Hypothalamus (tissue), 51 donors: ENCODE measurements at regions not wholly inside any gene's neighbourhood (a gene's known extent, or its start where the extent isn't known, plus 50 kb on each side); places are given as distances from the start of the nearest gene placed in this dataset.
"Not testable (repeated sequence)": the region's sequence is repeated elsewhere in the genome, so short reads cannot be mapped to it uniquely, and the experiment has no call there.

Experiments used
- DNase-seq, 51 donors: peaks; one replicate each; lab custom pipeline; 2025; lab: John Stamatoyannopoulos, UW

DNA sequence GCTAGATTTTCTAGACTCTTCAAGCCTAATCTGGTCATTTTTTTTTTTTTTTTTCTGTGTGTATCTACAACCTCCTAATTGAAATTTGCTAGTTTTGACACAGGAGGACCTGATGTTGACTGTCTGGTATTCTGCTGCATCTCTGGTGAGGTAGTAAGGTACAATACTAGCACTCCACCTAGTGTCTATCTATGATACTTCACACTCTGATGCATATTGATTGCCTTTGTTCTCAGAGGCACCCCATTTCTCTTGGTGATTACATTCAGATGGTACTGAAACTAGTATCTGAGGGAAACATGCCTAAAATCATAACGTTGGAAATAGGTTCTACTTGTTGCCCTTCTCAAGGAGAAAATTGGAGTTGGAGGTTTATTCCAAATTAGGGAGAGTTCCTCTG is 930.5 kb upstream of the NOVA1 start:
- no peak for DNase-seq

DNA sequence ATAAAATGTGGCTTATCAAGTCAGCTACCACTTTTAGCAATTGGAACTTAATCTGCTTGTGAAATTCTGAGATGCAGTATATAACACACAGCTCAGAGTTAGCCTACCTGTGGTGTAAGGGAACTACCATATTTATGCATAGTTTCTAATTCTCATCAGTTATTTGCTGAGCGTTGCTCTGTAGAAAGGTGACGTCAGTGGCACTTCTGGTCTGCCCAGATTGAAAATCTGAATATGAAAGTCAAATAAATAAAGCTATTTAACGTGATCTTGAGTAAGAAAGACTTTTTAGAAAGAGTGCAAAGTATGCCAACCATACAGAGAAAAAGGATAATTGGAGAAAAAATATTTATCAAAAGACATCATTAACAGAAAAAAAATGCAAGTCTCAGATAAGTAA is 938.9 kb upstream of the NOVA1 start:
- DNase-seq: no peak

DNA sequence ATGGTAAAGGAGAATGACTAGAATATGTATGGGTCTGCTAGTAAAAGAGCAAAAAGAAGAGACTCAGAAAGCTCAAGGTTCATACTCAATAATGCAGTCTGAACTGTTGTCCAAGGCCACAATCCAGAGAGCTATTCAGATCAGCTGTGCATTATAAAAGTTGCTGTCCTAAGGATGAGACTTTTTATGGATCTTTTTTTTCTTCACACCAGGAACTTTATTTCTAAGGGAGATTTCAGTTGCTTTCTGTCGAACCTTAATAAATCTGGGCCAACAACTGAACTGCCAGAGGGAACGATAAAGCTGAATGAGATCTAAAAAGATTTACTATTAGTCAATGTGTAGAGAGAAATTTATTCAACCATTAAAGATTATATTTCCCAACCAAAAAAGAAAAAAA is 948.3 kb upstream of the NOVA1 start:
- no peak for DNase-seq

DNA sequence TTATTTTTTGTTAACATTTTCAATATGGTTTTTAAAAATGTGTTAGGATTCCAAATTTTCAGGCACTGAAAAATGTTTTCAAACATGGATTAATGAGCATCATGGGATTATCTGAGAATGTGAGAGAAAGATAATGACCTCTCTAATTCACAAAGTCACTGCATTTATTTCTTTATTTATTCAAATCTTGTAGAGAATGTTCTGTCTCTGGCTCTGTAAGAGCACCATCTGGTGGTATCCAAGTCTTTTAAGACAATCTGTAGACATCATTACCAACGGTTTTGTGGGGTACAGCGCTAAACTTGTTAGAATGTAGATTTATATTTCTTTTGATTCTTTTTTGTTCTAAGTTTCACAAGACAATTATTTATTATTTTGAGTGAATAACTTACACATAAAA is 956.0 kb upstream of the NOVA1 start:
- DNase-seq: no peak

DNA sequence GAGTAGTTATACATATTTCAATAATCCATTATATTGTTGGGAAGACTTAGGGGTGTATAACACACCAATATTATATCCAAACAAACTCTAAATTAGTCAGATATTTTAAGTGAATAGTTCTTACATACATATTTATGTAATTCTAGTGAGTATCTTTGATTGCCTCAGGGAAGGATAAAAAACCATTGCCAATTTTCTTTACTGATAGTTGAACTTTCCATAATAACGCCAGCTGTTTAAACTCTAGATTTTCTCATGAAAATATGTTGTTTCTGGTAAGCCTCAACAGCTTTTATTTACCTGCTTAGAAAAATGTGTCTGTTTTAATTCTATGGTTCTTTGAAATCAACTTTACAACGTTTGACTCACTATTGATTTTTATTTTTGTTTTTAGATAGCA is 959.6 kb upstream of the NOVA1 start:
- no peak for DNase-seq

DNA sequence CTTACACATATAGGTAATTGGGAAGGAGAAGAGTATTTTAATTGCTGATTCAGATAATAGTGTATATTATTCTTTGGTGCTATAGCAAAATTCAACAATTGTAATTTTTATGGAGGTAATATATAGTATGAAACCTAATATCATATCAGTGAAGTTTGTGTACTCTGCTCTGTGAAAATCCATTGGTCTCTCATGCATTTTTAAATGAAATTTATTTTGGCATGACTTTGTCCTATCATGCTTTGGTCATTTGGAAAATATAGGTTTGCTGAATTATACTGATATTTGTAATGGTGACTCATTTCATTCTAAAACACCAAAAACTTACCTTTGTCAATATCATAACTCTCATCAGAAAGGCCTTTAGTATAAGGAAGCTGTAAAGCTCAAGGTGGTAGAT is 962.0 kb upstream of the NOVA1 start:
- DNase-seq: no peak

DNA sequence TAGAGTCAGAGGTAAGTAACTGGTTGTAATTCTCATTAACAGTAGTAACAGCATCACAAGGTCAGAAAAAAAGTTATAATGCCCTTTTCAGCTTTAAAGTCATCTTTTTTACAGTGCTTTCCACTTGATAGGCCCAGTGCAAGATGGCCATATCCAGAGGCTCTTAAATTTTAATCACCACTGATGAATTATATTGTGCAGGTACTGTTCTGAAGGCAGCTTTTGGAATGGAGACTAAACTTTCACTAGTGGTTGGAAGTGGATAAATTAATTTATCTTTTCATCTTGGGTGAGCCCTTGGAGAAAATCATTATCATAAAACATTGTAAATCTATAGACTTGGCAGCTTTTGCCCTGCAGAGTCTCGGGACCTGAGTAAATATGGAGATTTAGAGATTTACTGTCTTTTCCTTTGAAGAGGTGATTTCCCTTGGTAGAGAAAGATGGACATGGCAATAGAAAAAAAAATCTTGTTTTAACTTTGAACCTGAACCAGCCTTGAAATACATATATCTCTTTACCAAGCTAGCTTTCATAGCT is 969.1 kb upstream of the NOVA1 start:
- DNase-seq: no peak

DNA sequence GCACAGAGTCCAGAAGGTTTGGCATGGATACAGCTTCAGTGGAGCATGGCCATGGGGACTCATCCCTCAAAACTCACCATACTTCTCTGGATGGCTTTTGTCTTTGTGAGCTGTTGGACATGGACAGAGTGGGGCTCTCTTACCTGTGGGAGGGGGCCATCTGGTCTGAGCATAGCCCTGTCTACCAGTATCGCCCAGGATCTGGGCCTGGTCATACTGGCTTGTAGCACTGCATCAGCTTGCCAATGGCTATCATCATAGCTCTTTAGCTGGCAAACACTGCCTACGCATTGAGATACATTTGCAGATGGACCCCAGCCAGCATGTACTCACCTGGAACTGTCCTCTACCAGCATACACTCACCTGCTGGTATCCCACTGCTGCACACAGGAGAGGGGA is 975.2 kb upstream of the NOVA1 start:
- no peak for DNase-seq

DNA sequence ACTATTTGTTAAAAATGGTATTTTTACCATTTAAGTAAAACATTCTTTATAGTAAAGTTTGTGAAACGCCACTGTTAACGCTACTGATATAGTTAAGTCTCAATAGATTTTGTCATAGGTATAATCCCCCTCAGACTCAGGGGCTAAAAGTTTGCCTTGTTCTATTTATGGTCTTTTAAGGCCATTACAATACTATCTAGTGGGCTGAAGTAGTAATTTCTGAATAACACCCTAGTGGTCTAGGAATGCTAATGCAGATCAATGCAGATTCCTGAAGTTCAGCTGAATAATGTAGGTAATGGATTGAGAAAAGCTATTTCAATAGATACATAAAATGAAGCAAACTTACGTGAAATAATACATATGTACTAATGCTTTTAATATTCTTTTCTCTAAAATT is 989.3 kb upstream of the NOVA1 start:
- DNase-seq: no peak

DNA sequence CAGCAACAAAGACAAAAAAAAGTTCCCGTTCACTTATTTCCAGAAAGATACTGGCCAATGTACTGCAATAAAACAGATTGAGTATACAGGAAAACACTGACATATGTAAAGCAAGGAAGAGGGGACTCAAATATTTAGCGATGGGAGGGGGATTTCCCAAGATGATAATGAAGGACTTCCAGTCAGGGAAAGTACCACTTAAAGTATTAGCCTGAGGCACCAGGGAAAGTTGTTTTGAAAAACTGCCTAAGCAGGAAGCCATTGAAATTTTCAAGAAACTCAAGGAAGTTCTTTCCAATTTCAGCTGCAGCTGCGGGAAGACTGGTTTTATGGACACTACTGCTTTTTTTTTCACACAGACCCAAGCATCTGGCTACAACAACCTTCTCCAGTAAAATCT is 1007.4 kb upstream of the NOVA1 start:
- no peak for DNase-seq

DNA sequence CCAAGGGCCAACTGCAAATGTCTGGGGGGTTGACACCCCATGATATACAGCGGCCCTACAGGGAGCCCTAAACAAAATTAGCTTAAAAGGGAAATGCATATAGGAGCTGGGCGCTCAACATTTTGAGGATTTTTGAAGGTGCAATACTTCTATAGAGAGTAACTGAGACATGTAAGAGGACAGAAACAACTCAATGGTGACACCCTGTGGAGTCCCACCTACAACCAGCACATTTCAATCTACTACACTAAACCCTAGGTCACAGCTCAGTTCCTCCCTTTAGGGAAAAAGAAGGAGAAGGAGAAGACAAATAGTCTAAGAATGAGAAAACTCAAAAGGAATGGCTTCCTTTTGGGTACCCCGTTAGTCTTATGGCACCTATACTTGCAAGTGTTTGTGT is 1010.5 kb upstream of the NOVA1 start:
- DNase-seq: no peak

DNA sequence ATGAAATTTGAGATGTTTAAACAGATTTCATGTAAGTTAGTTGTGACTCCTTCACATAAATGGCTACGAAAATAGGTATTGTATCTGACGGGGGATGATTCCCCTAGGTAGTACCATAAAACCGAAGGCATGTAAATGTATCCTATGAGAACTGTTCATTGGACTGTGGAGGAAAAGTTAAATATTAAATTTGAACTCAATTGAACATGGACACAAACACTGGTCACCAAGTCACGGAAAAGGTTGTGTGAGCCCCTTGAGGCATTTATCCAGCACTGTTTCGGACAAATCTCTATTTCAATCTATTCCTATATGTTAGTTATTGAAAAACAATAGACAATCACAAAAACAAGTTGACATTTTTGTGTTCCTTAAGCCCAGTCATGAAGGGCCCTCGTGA is 1014.3 kb upstream of the NOVA1 start:
- DNase-seq: no peak

DNA sequence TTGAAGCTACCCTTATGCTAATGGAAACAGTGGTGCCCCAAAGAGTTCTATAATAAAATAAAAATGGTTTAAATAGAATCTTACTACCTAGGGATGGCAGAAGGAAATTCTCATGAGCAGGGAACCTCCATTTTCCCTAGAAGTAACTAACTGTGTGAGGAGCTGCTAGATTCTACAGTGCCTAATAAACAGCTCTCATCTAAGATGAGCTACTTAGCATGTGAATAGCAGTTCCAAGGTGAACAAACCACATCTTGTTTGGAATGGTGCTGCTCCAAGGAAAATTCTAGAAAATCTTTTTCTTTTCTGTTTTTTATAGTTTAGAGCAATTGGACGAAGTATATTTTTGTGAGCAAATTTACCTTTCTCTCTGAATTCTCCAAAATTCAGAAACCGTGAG is 1015.3 kb upstream of the NOVA1 start:
- no peak for DNase-seq

DNA sequence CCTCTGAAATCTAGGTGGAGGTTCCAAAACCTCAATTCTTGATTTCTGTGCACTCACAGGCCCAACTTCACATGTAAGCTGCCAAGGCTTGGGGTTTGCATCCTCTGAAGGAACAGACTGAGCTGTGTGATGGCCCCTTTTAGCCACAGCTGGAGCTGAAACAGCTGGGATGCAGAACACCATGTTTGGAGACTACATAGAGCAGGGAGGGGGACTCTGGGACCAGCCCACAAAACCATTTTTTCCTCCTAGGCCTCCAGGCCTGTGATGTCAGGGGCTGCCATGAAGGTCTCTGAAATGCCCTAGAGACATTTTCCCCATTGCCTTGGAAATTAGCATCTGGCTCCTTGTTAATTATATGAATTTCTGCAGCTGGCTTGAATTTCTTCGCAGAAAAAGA is 1025.9 kb upstream of the NOVA1 start:
- DNase-seq: no peak

DNA sequence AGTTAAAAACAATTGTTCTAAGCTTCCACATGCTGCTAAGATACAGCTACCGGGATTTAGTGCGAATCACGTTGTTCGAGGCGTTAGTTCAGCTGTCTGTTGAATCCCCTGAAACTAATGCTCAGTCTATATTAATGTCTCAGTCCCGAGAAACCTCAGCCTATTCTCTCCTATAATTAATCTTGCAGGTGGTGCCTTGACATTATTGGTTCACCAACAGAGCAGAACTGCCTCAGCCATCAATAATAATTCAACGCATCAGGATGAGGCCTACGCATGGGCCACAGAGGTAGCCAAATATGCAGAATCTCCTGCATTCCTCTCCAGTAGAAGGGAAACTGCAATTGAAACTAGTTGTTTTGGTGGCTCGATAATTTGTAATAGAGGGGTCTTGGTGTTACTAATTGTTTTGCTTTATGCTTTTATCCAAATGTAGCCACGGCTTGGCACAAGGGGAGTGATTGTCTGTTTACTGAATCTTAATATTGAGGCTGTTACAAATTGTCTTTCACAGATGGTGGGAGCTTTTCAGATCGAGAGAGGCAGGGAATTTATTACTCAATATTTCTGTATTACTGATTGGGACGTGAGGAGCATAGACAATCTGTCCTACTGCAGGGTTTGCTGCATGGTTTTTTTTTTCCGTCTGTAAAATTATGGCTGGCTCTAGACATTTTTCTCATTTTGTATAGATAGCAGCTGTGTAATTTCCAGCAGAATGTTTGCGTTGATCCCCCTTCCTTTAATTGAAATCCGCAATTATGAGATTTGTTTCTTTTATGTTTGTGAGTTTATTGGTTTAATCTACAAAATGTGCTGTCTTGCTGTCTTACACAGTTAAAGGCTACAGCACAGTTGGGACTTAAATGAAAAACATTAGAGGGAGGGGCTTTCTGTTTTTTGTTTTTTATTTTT is 1036.5 kb upstream of the NOVA1 start:
- no peak for DNase-seq

DNA sequence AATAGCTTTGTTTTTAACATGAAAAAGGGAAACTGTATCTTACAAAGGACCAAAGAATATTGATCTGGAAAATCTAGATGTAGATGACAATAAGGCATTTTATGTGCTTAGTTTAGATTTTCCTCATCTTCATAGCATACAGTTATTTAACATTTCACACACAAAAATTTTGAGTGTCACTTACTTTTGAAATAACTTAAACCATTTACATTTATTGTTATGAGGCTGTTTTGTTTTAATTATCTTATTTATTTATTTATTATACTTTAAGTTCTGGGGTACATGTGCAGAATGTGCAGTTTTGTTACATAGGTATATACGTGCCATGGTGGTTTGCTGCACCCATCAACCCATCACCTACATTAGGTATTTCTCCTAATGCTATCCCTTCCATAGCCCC is 1042.9 kb upstream of the NOVA1 start:
- not testable (repeated sequence) for DNase-seq

DNA sequence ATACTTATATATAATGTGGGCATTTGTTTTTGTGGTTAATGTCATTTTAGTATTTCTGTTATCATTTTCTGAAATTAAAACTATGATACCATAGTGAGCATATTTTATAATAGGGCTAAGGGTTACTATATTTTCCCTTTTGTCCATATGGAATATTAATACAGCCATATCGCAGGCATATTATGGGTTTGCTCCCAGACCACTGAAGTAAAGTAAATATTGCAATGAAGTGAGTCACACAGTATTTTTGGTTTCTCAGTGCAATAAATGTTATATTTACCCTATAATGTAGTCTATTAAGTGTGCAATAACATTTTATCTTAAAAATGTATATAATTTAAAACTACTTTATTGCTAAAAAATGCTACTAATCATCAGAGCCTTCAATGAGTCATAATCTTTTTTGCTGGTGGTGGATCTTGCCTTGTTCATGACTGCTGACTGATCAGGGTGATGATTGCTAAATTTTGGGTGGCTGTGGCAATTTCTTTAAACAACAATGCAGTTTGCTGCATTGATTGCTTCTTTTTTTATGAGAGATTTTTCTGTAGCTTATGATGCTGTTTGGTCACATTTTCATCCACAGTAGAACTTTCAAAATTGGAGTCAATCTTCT is 1044.5 kb upstream of the NOVA1 start:
- DNase-seq: no peak

DNA sequence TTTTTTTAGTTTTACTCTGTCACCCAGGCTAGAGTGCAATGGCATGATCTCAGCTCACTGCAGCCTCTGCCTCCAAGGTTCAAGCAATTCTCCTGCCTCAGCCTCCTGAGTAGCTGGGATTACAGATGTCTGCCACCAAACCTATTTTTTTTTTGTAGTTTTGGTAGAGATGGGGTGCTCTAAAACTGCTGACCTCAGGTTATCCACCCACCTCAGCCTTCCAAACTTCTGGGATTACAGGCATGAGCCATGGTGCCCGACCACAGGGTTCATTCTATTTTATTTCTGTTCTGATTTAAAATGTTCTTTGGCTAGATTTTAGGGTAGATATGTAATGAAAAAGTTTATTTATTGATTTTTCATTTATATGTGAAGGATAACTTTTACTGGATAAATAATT is 1062.8 kb upstream of the NOVA1 start:
- DNase-seq: no peak

DNA sequence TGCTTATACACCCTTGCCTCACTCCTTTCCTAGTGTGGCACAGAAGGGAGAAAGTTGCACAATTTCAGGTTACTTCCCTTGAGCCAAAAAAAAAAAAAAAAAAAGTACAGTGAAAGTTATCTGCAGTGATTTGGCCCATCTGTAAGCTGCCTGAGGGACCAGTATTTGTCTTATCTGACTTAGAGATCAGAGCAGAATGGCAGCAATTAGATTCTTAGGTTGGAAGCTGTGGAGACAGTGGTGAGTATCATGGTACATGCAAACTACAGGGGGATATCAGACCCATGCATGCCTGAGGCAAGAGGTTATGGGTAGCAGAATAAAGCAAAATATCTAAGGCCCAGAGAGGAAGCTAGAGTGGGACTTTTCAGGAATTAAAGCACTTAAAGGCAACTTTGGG is 1070.7 kb upstream of the NOVA1 start:
- no peak for DNase-seq

DNA sequence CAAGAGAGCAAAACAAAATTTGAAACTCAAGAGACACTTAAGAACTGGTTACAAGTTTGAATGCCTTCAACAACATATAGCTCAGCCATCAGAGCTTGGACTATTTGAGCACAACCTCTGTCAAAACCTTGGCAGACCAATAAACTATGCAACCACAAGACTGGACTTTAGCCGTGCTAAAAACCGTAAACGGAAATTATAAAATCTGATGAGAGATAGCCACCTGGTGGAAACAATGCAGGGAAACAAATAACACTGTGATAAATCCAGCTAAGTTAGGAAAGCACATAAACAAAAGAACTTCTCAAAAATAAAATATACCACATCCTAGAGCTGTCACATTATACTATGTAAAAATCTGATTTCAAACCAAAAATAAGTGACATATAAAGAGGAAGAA is 1074.2 kb upstream of the NOVA1 start:
- no peak for DNase-seq

DNA sequence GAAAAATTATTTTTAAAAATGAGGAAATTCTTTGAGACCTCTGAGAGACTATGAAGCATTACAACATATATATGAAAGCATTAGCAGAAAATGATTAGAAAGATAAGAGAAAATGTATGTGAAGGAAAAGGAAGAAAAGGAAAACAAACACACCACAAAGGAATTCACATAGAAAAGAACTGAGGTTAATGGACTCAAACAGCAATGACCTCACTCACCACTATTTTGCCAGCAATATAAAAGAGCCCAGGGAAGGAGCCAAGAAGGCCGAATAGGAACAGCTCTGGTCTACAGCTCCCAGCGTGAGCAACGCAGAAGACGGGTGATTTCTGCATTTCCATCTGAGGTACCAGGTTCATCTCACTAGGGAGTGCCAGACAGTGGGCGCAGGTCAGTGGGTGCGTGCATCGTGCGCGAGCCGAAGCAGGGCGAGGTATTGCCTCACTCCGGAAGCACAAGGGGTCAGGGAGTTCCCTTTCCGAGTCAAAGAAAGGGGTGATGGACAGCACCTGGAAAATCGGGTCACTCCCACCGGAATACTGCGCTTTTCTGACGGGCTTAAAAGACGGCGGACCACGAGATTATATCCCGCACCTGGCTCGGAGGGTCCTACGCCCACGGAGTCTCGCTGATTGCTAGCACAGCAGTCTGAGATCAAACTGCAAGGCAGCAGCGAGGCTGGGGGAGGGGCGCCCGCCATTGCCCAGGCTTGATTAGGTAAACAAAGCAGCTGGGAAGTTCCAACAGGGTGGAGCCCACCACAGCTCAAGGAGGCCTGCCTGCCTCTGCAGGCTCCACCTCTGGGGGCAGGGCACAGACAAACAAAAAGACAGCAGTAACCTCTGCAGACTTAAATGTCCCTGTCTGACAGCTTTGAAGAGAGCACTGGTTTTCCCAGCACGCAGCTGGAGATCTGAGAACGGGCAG is 1075.2 kb upstream of the NOVA1 start:
- not testable (repeated sequence) for DNase-seq
